GM18507 (cell line): ENCODE measurements at regions not wholly inside any gene's neighbourhood (a gene's known extent, or its start where the extent isn't known, plus 50 kb on each side); places are given as distances from the start of the nearest gene placed in this dataset.
A peak's percentile ranks its signal among the peaks of the same experiment; 100 is the strongest.

Source experiments
- DNase-seq: peaks from one replicate; pipeline ENCODE4 v3.0.0; 2011; ENCODE audit warnings: low read depth; ENCODE audit not compliant: insufficient read length; ENCODE audit errors: extremely low spot score
- FAIRE-seq: peaks from 2 replicates; lab custom pipeline; 2011; peaks lifted over from hg19 to GRCh38; lab: Jason Lieb, UNC

GRCh38 chr10:61554925-61555324, 101.7 kb upstream of the TMEM26 start:
- no peak for DNase-seq
- no peak for FAIRE-seq

GRCh38 chr10:61549861-61550260, 96.7 kb upstream of the TMEM26 start:
- DNase-seq (no peak), FAIRE-seq (no peak)

- FAIRE-seq (no peak), DNase-seq (no peak)
Observed at GRCh38 chr10:61548364-61548763, 95.2 kb upstream of the TMEM26 start.

GRCh38 chr10:61547297-61547696, 94.1 kb upstream of the TMEM26 start:
- FAIRE-seq (no peak), DNase-seq (no peak)

- no peak for DNase-seq
- FAIRE-seq: no peak
Observed at GRCh38 chr10:61545170-61545569, 92.0 kb upstream of the TMEM26 start.

GRCh38 chr10:61543831-61544230, 90.7 kb upstream of the TMEM26 start:
- DNase-seq (no peak), FAIRE-seq (no peak)

GRCh38 chr10:61542596-61542995, 89.4 kb upstream of the TMEM26 start:
- no peak for DNase-seq
- FAIRE-seq: no peak

GRCh38 chr10:61541960-61542359, 88.8 kb upstream of the TMEM26 start:
- FAIRE-seq: peak; percentile 29
- DNase-seq: no peak

GRCh38 chr10:61539876-61540275, 86.7 kb upstream of the TMEM26 start:
- no peak for FAIRE-seq
- DNase-seq: no peak

GRCh38 chr10:61529208-61529607, 76.0 kb upstream of the TMEM26 start:
- FAIRE-seq (no peak), DNase-seq (no peak)

GRCh38 chr10:61503051-61503450, 49.9 kb upstream of the TMEM26 start:
- no peak for DNase-seq
- FAIRE-seq: no peak
